SHP77 (cell line): ENCODE measurements at regions not wholly inside any gene's neighbourhood (a gene's known extent, or its start where the extent isn't known, plus 50 kb on each side); places are given as distances from the start of the nearest gene placed in this dataset.
A peak's percentile ranks its signal among the peaks of the same experiment; 100 is the strongest.

ENCODE experiments used
- DNase-seq, 2 experiments: peaks; one replicate each; lab custom pipeline; 2025; lab: John Stamatoyannopoulos, UW

- no peak for DNase-seq
These were observed 249.6 kb downstream of the BAMBI start for GRCh38 chr10:28926932-28927331.

GRCh38 chr10:28928484-28928883, 251.2 kb downstream of the BAMBI start:
- no peak for DNase-seq

GRCh38 chr10:28929942-28930341, 252.6 kb downstream of the BAMBI start:
- no peak for DNase-seq

- no peak for DNase-seq
These were observed 253.5 kb downstream of the BAMBI start for GRCh38 chr10:28930514-28931495.

- no peak for DNase-seq
These were observed 257.7 kb downstream of the BAMBI start for GRCh38 chr10:28935061-28935460.

GRCh38 chr10:28937959-28938358, 260.6 kb downstream of the BAMBI start:
- no peak for DNase-seq

- DNase-seq: no peak
These were observed 261.4 kb downstream of the BAMBI start for GRCh38 chr10:28938745-28939144.

- peak; percentile 98 for DNase-seq
These were observed 262.2 kb downstream of the BAMBI start for GRCh38 chr10:28939281-28940157.

GRCh38 chr10:28940158-28940888, 263.0 kb downstream of the BAMBI start:
- DNase-seq: peak; percentile 15 to 52

- no peak for DNase-seq
These were observed 264.7 kb downstream of the BAMBI start for GRCh38 chr10:28942012-28942411.

GRCh38 chr10:28945959-28946358, 268.6 kb downstream of the BAMBI start:
- DNase-seq: no peak

GRCh38 chr10:28946479-28946878, 269.2 kb downstream of the BAMBI start:
- no peak for DNase-seq

- DNase-seq: no peak
These were observed 269.9 kb downstream of the BAMBI start for GRCh38 chr10:28947171-28947570.

GRCh38 chr10:28948046-28948445, 270.7 kb downstream of the BAMBI start:
- DNase-seq: no peak

GRCh38 chr10:28949005-28950004, 272.0 kb downstream of the BAMBI start:
- DNase-seq: no peak

- DNase-seq: no peak
These were observed 274.2 kb downstream of the BAMBI start for GRCh38 chr10:28951484-28951883.

GRCh38 chr10:28952523-28952922, 275.2 kb downstream of the BAMBI start:
- DNase-seq: no peak

GRCh38 chr10:28954211-28954610, 276.9 kb downstream of the BAMBI start:
- no peak for DNase-seq

- no peak for DNase-seq
These were observed 281.1 kb downstream of the BAMBI start for GRCh38 chr10:28958468-28958867.

- no peak for DNase-seq
These were observed 282.7 kb downstream of the BAMBI start for GRCh38 chr10:28959850-28960501.
